Esophagus squamous epithelium (tissue), 5 donors: ENCODE measurements at regions not wholly inside any gene's neighbourhood (a gene's known extent, or its start where the extent isn't known, plus 50 kb on each side); places are given as distances from the start of the nearest gene placed in this dataset.
"Not testable (repeated sequence)": the region's sequence is repeated elsewhere in the genome, so short reads cannot be mapped to it uniquely, and the experiment has no call there.

Experiments used
- DNase-seq: peaks from one replicate; lab custom pipeline; 2025; lab: John Stamatoyannopoulos, UW
- H3K27ac ChIP-seq, 4 donors: fragments of 200-600 bp; sonication (generic); one replicate each; pipeline ENCODE4 v1.5.1; 2016 to 2019; ENCODE audit warnings: mild to moderate bottlenecking in 1 of 4
- H3K27me3 ChIP-seq, 4 donors: fragments of 200-600 bp; sonication (generic); 1 replicate in 3 of 4; 2 replicates in 1 of 4; pipeline versions ENCODE4 v1.5.1 to v1.6.0; 2017 to 2021; ENCODE audit warnings: antibody characterized with exemption in 1 of 4
- H3K36me3 ChIP-seq, 3 donors: fragments of 200-600 bp; sonication (generic); one replicate each; pipeline ENCODE4 v1.5.1; 2016 to 2019
- H3K4me1 ChIP-seq, 3 donors: fragments of 200-600 bp; sonication (generic); one replicate each; pipeline ENCODE4 v1.5.1; 2017 to 2019
- H3K4me3 ChIP-seq, 4 donors: fragments of 200-600 bp; sonication (generic); 1 replicate in 3 of 4; 2 replicates in 1 of 4; pipeline ENCODE4 v1.5.1; 2016 to 2019; ENCODE audit warnings: mild to moderate bottlenecking in 2 of 4, moderate library complexity in 1 of 4
- H3K9me3 ChIP-seq, 3 donors: fragments of 200-600 bp; sonication (generic); one replicate each; pipeline ENCODE4 v1.5.1; 2016 to 2019
- whole genome bisulfite sequencing, 2 donors: methylation state at CpG; one replicate each; pipeline ENCODE4 v1.1.5; 2018; 5-methylcytosine and 5-hydroxymethylcytosine counted together
- intact Hi-C: fragments of 100-400 bp; cut with DNase I; formaldehyde crosslinking; loops from one replicate; pipeline ENCODE4 v1.15.0; 2022
- small RNA-seq, 4 donors: library from RNA; depleted of rRNA; stranded (forward); fragments of <200 nt; gene quantifications; one replicate each; pipeline ENCODE3, GENCODE V24; 2016
- donor health status: DM: yes; HTN: yes; CAD: no.

DNA sequence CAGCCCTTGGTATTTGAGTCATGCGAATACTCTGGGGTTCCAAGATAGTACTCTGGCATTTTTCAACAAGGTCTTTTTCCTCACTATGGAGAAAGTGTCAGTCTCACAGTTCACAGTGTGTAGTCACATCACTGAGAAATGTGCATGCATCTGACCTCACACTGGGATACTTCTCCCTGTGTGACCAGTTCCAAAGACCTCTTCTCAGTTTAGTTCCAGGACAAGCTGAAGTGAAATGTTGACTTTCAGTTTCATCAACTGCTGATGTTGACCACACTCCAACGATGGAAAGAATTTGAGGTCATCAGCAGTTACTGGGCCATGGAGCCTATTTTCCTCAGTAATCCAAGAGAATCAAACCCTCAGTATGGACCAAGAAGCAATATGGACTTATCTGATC, 55.1 kb upstream of the SOX11 start:
- H3K36me3 ChIP-seq, H3K4me1 ChIP-seq, H3K27me3 ChIP-seq, intact Hi-C loops, H3K9me3 ChIP-seq, H3K4me3 ChIP-seq, H3K27ac ChIP-seq, DNase-seq: not testable (repeated sequence)
- WGBS, 2 donors, result 58 to 81% methylated on average over 2 of the region's 2 CpGs

Small RNA genes lying in the stretch of these regions (small RNA-seq; reads per million reads assigned to genes)
- gene RF00322 (0 reads per million in 4 donors), gene RNU6-649P (0 reads per million in 4 donors)
